ENCODE measurements at regions not wholly inside any gene's neighbourhood (a gene's known extent, or its start where the extent isn't known, plus 50 kb on each side); places are given as distances from the start of the nearest gene placed in this dataset.

- TF ChIP-seq CTCF (IDR thresholded peaks at IDR 0.05; ENCODE audit: insufficient read depth, low read length) (no peak), POLR2AphosphoS5 (IDR thresholded peaks at IDR 0.05; ENCODE audit: low read depth) (no peak), GABPA (IDR thresholded peaks at IDR 0.05; ENCODE audit: low read depth) (no peak), REST (IDR thresholded peaks at IDR 0.05; ENCODE audit: insufficient replicate concordance, low read depth) (no peak)
Observed at GRCh38 chr3:102718651-102719050, 283.8 kb downstream of the ZPLD1 start.

Data from HL-60 (cell line).